GM12892 (cell line): ENCODE measurements at regions not wholly inside any gene's neighbourhood (a gene's known extent, or its start where the extent isn't known, plus 50 kb on each side); places are given as distances from the start of the nearest gene placed in this dataset.

Experiments
- DNase-seq: peaks from one replicate; pipeline ENCODE4 v3.0.0; 2011; ENCODE audit not compliant: insufficient read length
- FAIRE-seq: peaks from 2 replicates; lab custom pipeline; 2011; peaks lifted over from hg19 to GRCh38; lab: Jason Lieb, UNC
- POLR2A ChIP-seq: IDR thresholded peaks from 2 replicates; pipeline ENCODE4 v1.6.1; 2011; ENCODE audit warnings: low read depth, low read length, control low read depth
- POLR2AphosphoS5 ChIP-seq: IDR thresholded peaks from 2 replicates; pipeline ENCODE4 v1.6.1; 2011; ENCODE audit warnings: low read depth, low read length, control low read depth
- TAF1 ChIP-seq: IDR thresholded peaks from 2 replicates; pipeline ENCODE4 v1.6.1; 2011; ENCODE audit warnings: low read depth, mild to moderate bottlenecking, control low read depth, low read length, borderline replicate concordance

DNA sequence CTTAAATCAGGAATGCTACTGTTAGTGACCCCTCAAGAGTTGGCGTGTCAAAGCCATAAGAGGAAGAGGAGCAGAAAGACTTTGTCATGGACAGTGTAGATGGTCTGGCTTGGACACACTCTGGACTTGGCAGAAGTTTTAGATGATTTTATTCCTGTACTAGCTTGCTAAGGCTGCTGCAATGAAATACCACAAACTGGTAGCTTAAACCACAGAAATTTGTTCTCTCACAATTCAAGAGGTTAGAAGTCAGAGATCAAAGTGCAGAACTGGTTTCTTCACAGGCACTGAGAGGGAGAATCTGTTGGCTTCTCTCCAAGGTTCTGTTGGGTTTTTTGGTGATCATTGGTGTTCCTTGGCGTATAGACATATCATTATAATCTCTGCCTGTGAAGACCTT is 869.8 kb upstream of the B3GALT2 start:
- FAIRE-seq (no peak), DNase-seq (no peak)
- TF ChIP-seq POLR2AphosphoS5, result no peak
- TF ChIP-seq POLR2A, result no peak
- no peak for TF ChIP-seq TAF1

GRCh38 chr1:194055536-194055935 is 869.1 kb upstream of the B3GALT2 start:
- FAIRE-seq (no peak), DNase-seq (no peak)
- no peak for TF ChIP-seq POLR2A
- no peak for TF ChIP-seq POLR2AphosphoS5
- TF ChIP-seq TAF1, result no peak

- TF ChIP-seq POLR2AphosphoS5 (no peak), POLR2A (no peak)
- FAIRE-seq (no peak), DNase-seq (no peak)
These were observed 866.3 kb upstream of the B3GALT2 start for GRCh38 chr1:194052514-194053338.

- DNase-seq, result no peak
- TF ChIP-seq TAF1, result no peak
- TF ChIP-seq POLR2AphosphoS5, result no peak
- TF ChIP-seq POLR2A, result no peak
- FAIRE-seq, result no peak
These were observed 861.5 kb upstream of the B3GALT2 start for GRCh38 chr1:194047921-194048320.

DNA sequence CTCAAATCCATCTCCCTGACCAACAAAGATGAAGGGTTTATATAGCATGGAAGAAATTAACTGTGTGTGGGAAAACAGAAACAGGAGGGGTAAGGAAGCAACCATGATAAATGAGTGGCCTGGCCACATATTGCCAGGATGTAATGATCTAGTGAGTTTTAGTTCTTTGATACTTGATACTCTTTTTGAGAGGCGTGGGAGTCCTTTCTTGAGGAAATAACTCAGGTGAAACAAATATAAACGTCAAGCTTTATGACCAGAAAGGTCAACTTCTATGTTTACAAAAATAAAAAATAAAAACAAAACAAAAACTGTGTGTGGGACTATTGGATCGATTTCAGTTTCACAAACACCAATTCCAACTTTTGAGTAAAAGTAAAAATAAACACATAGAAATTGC is 860.8 kb upstream of the B3GALT2 start:
- no peak for FAIRE-seq
- DNase-seq, result no peak
- TF ChIP-seq POLR2A (no peak), TAF1 (no peak), POLR2AphosphoS5 (no peak)

GRCh38 chr1:194045416-194045815 is 859.0 kb upstream of the B3GALT2 start:
- DNase-seq, result no peak
- no peak for FAIRE-seq
- TF ChIP-seq POLR2A (no peak), TAF1 (no peak), POLR2AphosphoS5 (no peak)

DNA sequence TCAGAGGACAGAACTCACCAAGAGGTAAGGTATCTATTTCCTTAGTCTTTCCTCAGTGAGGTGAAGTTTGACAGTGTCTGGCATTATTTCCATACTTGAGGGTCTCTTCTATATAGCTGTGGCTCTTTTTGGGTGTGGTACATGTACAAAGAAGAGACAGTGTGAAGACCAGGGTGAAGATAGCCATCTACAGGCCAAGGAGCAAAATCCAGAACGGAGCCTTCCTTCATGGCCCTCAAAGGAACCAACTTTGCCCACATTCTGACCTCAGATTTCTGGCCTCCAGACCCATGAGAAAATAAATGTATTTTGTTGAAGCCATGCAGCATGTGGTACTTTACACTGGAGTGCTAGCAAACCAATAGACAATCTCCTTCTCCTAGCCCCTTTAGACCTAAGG is 858.5 kb upstream of the B3GALT2 start:
- FAIRE-seq, result no peak
- no peak for DNase-seq
- TF ChIP-seq TAF1, result no peak
- TF ChIP-seq POLR2AphosphoS5, result no peak
- TF ChIP-seq POLR2A, result no peak

DNA sequence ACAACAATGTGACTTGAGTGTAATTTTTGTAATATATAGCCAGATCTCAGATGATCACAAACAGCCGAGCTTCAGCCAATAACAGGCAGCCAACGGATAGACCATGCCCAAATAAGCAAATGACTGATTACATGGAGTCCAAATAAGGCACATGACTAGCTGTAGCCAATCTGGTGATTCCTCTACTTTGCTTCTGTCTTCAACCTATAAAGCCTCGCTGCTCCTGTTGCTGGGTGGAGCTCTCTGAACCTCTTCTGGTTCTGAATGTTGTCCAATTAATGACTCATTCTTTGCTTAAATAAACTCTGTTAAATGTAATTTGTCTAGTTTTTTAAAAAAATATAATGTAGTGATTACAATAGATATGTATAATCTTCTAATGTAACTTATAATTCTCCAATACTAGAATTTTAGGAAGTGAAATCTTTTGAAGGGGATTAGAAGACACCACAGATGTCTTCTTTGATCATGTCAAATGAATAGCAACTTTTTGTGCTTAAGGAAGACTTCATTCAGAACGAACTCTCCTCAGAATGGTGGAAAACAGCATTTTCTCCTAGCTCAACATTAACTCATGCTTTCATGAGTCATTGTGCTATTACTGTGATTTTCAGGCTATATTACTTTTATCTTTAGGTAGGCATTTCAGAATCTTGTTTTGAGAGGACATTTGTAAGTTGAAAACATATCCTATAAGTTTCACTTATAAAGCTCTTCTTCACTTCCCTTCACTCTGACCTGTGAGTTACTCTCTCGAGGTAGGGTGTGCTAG is 857.8 kb upstream of the B3GALT2 start:
- DNase-seq, result no peak
- FAIRE-seq, result no peak
- TF ChIP-seq POLR2AphosphoS5 (no peak), TAF1 (no peak), POLR2A (no peak)

DNA sequence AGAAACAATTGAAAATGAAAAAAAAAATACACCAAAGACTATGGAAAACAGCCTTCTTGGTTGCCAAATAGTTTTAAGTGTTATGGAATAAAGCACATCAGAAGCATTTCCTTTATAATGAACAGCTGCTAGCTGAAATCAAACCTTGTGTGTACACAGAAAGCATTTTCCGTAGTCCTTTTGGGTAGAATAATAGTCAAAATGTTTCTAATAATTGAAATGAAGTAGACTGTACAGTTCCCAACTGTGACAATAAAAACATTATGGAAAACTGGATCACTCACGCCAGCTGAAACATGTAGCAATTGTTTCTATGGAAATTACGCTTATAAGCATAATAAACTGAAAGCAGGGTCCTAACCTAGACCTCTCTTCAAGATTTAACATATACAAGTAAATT is 856.3 kb upstream of the B3GALT2 start:
- TF ChIP-seq TAF1, result no peak
- no peak for TF ChIP-seq POLR2A
- TF ChIP-seq POLR2AphosphoS5, result no peak
- DNase-seq, result no peak
- no peak for FAIRE-seq

- TF ChIP-seq POLR2AphosphoS5, result no peak
- TF ChIP-seq TAF1, result no peak
- no peak for TF ChIP-seq POLR2A
- no peak for FAIRE-seq
- no peak for DNase-seq
These were observed 854.1 kb upstream of the B3GALT2 start for GRCh38 chr1:194040496-194040895.

DNA sequence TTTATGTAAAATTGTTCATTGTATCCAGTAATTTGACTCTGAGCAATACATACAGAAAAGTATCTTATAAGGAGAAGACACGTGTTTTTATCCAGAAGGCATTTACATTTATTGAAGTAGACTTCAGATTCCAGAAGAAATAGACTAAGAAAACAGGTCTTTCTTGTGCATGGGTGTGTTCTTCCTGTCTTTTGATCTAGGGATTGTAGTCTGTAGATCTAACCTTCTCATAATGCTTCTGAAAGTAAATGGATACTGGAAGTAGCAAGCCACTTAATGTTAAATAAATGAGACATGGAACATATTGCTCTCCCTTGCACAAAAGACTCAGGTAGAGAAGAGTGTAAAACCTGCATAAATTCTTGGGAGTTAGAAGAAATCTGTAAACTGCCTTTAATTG is 853.2 kb upstream of the B3GALT2 start:
- DNase-seq (no peak), FAIRE-seq (no peak)
- no peak for TF ChIP-seq TAF1
- TF ChIP-seq POLR2A, result no peak
- TF ChIP-seq POLR2AphosphoS5, result no peak

GRCh38 chr1:194033646-194034045 is 847.2 kb upstream of the B3GALT2 start:
- FAIRE-seq, result no peak
- no peak for DNase-seq
- TF ChIP-seq POLR2AphosphoS5 (no peak), TAF1 (no peak), POLR2A (no peak)
